ENCODE measurements at regions not wholly inside any gene's neighbourhood (a gene's known extent, or its start where the extent isn't known, plus 50 kb on each side); places are given as distances from the start of the nearest gene placed in this dataset.

DNA sequence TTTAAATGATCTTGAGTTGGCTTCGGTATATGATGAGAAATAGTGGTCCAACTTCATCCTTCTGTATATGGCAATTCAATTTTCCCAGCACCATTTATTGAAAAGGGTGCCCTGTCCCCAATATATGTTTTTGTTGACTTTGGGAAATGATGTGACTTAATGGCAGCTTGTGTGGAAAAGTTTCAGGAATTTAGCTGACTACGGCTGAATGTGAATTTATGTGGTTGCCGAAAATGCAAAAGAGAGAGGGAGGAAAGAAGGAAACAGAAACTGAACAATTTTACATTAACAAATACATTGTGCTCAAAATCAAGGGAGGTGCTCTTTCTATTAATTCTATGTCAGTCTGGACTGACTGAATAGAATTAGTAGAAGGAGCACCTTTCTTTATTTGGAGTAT lies 101.8 kb upstream of the CYSLTR1 start:
- Histone ChIP-seq H3K9ac (no peak overlapping the region), H3K4me3 (no peak overlapping the region), H3K4me1 (ENCODE audit: insufficient read depth) (no peaks in the 10 kb centered on the region), H4K20me1 (ENCODE audit: insufficient read depth) (no peaks in the 10 kb centered on the region), H3K36me3 (ENCODE audit: low read depth) (no peaks in the 10 kb centered on the region), H3K27ac (no peak overlapping the region), H3F3A (ENCODE audit: insufficient read depth) (no peaks in the 10 kb centered on the region), H3K9me3 (ENCODE audit: low read depth) (no peaks in the 10 kb centered on the region), H3K9me2 (ENCODE audit: insufficient read depth) (no peaks in the 10 kb centered on the region), H3K79me2 (ENCODE audit: insufficient read depth) (no peaks in the 10 kb centered on the region), H2AFZ (no peak overlapping the region), H3K27me3 (replicated peaks; ENCODE audit: insufficient read depth) (no peaks in the 10 kb centered on the region), H3K4me2 (ENCODE audit: unreplicated experiment) (no peak overlapping the region)
- DNase-seq = no peak
- in situ Hi-C loops (cut with MboI) = no loop called here
- WGBS, 2 experiments (ENCODE audit: low coverage in 1 of 2, low lambda C conversion rate in 2 of 2, missing lambda C conversion rate in 2 of 2) = 26 to 52% methylated on average over 3 of the region's 3 CpGs
- TF ChIP-seq EZH2 (IDR thresholded peaks at IDR 0.05; ENCODE audit: insufficient read depth, poor library complexity, severe bottlenecking) (no peak), EZH2phosphoT487 (IDR thresholded peaks at IDR 0.05; ENCODE audit: insufficient read depth, low read depth) (no peak)

- Histone ChIP-seq H3K9ac (no peak overlapping the region), H3K4me1 (ENCODE audit: insufficient read depth) (no peaks in the 10 kb centered on the region), H3K79me2 (ENCODE audit: insufficient read depth) (no peaks in the 10 kb centered on the region), H2AFZ (no peak overlapping the region), H3K9me3 (ENCODE audit: low read depth) (no peaks in the 10 kb centered on the region), H3K4me3 (no peak overlapping the region), H3F3A (ENCODE audit: insufficient read depth) (no peaks in the 10 kb centered on the region), H4K20me1 (ENCODE audit: insufficient read depth) (no peaks in the 10 kb centered on the region), H3K27ac (no peak overlapping the region), H3K9me2 (ENCODE audit: insufficient read depth) (no peaks in the 10 kb centered on the region), H3K27me3 (replicated peaks; ENCODE audit: insufficient read depth) (no peaks in the 10 kb centered on the region), H3K36me3 (ENCODE audit: low read depth) (no peaks in the 10 kb centered on the region), H3K4me2 (ENCODE audit: unreplicated experiment) (no peak overlapping the region)
- no peak for DNase-seq
- WGBS, 2 experiments (ENCODE audit: low coverage in 1 of 2, low lambda C conversion rate in 2 of 2, missing lambda C conversion rate in 2 of 2) = 26 to 29% methylated on average over 1 to 2 of the region's 2 CpGs
- in situ Hi-C loops (cut with MboI) = no loop called here
- TF ChIP-seq EZH2phosphoT487 (IDR thresholded peaks at IDR 0.05; ENCODE audit: insufficient read depth, low read depth) (no peak), EZH2 (IDR thresholded peaks at IDR 0.05; ENCODE audit: insufficient read depth, poor library complexity, severe bottlenecking) (no peak)
These were observed 61.3 kb upstream of the CYSLTR1 start for GRCh38 chrX:78388663-78389062.

GRCh38 chrX:78387364-78387763 lies 60.0 kb upstream of the CYSLTR1 start:
- Histone ChIP-seq H3K79me2 (ENCODE audit: insufficient read depth) (no peaks in the 10 kb centered on the region), H2AFZ (no peak overlapping the region), H3K4me1 (ENCODE audit: insufficient read depth) (no peaks in the 10 kb centered on the region), H3K4me2 (ENCODE audit: unreplicated experiment) (no peak overlapping the region), H3K36me3 (ENCODE audit: low read depth) (no peaks in the 10 kb centered on the region), H3K27ac (no peak overlapping the region), H4K20me1 (ENCODE audit: insufficient read depth) (no peaks in the 10 kb centered on the region), H3K4me3 (no peak overlapping the region), H3F3A (ENCODE audit: insufficient read depth) (no peaks in the 10 kb centered on the region), H3K27me3 (replicated peaks; ENCODE audit: insufficient read depth) (no peaks in the 10 kb centered on the region), H3K9ac (no peak overlapping the region), H3K9me3 (ENCODE audit: low read depth) (no peaks in the 10 kb centered on the region), H3K9me2 (ENCODE audit: insufficient read depth) (no peaks in the 10 kb centered on the region)
- in situ Hi-C loops (cut with MboI) = no loop called here
- DNase-seq = no peak
- TF ChIP-seq EZH2 (IDR thresholded peaks at IDR 0.05; ENCODE audit: insufficient read depth, poor library complexity, severe bottlenecking) (no peak), EZH2phosphoT487 (IDR thresholded peaks at IDR 0.05; ENCODE audit: insufficient read depth, low read depth) (no peak)

- no peaks in the 10 kb centered on the region for H4K20me1 ChIP-seq (ENCODE audit: insufficient read depth)
- no peak overlapping the region for H3K9ac ChIP-seq
- no peaks in the 10 kb centered on the region for H3K4me1 ChIP-seq (ENCODE audit: insufficient read depth)
- no peak overlapping the region for H3K4me2 ChIP-seq (ENCODE audit: unreplicated experiment)
- H2AFZ ChIP-seq = no peak overlapping the region
- H3K9me2 ChIP-seq (ENCODE audit: insufficient read depth) = no peaks in the 10 kb centered on the region
- TF ChIP-seq EZH2phosphoT487 (IDR thresholded peaks at IDR 0.05; ENCODE audit: insufficient read depth, low read depth) (no peak), EZH2 (IDR thresholded peaks at IDR 0.05; ENCODE audit: insufficient read depth, poor library complexity, severe bottlenecking) (no peak)
- in situ Hi-C loops (cut with MboI) = no loop called here
- no peaks in the 10 kb centered on the region for H3K79me2 ChIP-seq (ENCODE audit: insufficient read depth)
- no peaks in the 10 kb centered on the region for H3K9me3 ChIP-seq (ENCODE audit: low read depth)
- H3K4me3 ChIP-seq = no peak overlapping the region
- H3K27ac ChIP-seq = no peak overlapping the region
- H3K27me3 ChIP-seq (replicated peaks; ENCODE audit: insufficient read depth) = no peaks in the 10 kb centered on the region
- no peaks in the 10 kb centered on the region for H3K36me3 ChIP-seq (ENCODE audit: low read depth)
- no peak for DNase-seq
- H3F3A ChIP-seq (ENCODE audit: insufficient read depth) = no peaks in the 10 kb centered on the region
These were observed 57.1 kb upstream of the CYSLTR1 start for GRCh38 chrX:78384486-78384885.

DNA sequence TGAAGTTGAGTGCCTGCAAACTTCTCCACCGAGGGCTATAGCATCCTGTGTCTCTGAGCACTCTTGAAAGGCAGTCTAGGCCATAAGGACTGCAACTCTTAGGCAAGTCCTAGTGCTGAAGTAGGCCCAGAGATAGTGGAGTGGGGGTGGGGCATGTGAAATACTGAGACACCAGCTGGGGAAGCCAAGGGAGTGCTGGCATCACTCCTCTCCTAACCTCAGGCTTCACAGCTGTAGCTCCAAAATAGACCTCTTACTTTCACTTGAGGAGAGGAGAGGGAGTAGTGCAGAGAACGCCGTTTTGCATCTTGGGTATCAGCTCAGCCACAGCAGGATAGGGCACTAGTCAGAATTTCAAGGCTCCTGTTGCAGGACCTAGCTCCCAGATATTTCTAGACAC lies 56.2 kb upstream of the CYSLTR1 start:
- no peaks in the 10 kb centered on the region for H4K20me1 ChIP-seq (ENCODE audit: insufficient read depth)
- no peak overlapping the region for H2AFZ ChIP-seq
- H3K4me2 ChIP-seq (ENCODE audit: unreplicated experiment) = no peak overlapping the region
- DNase-seq = no peak
- no peaks in the 10 kb centered on the region for H3K9me2 ChIP-seq (ENCODE audit: insufficient read depth)
- WGBS, 2 experiments (ENCODE audit: low coverage in 1 of 2, low lambda C conversion rate in 2 of 2, missing lambda C conversion rate in 2 of 2) = 16 to 24% methylated on average over 3 of the region's 3 CpGs
- no peak overlapping the region for H3K9ac ChIP-seq
- no peaks in the 10 kb centered on the region for H3K79me2 ChIP-seq (ENCODE audit: insufficient read depth)
- H3K27me3 ChIP-seq (replicated peaks; ENCODE audit: insufficient read depth) = no peaks in the 10 kb centered on the region
- H3K4me3 ChIP-seq = no peak overlapping the region
- in situ Hi-C loops (cut with MboI) = no loop called here
- no peaks in the 10 kb centered on the region for H3K4me1 ChIP-seq (ENCODE audit: insufficient read depth)
- no peak overlapping the region for H3K27ac ChIP-seq
- no peak for TF ChIP-seq EZH2 (IDR thresholded peaks at IDR 0.05; ENCODE audit: insufficient read depth, poor library complexity, severe bottlenecking)
- no peak for TF ChIP-seq EZH2phosphoT487 (IDR thresholded peaks at IDR 0.05; ENCODE audit: insufficient read depth, low read depth)
- H3K9me3 ChIP-seq (ENCODE audit: low read depth) = no peaks in the 10 kb centered on the region
- no peaks in the 10 kb centered on the region for H3F3A ChIP-seq (ENCODE audit: insufficient read depth)
- H3K36me3 ChIP-seq (ENCODE audit: low read depth) = no peaks in the 10 kb centered on the region

Data from GM23248 (cell line).